GM12878 (cell line): ENCODE measurements at regions not wholly inside any gene's neighbourhood (a gene's known extent, or its start where the extent isn't known, plus 50 kb on each side); places are given as distances from the start of the nearest gene placed in this dataset.

Experiments used
- ATAC-seq: fragments of 200-7000 bp; cut with Tn5 transposase; 3 replicates; pipeline ENCODE4 v1.9.1; 2020; ENCODE audit warnings: mild to moderate bottlenecking, moderate library complexity
- BruUV-seq: library from RNA; stranded (reverse); fragments of 400-500 nt; replicated peaks from 2 replicates; lab custom pipeline; 2021; lab: Mats Ljungman, UMichigan
- CTCF ChIA-PET: fragments of 300-600 bp; sonication (Branson Sonifier 250); formaldehyde crosslinking; extraction: SDS; loops from one replicate; lab custom pipeline; 2021; ENCODE audit warnings: inconsistent platforms; lab: Yijun Ruan, JAX
- POLR2A ChIA-PET: fragments of 350-600 bp; formaldehyde crosslinking; extraction: SDS; loops from one replicate; lab custom pipeline; 2021; ENCODE audit warnings: inconsistent platforms; lab: Charles Lee
- RAD21 ChIA-PET: fragments of 300-600 bp; sonication (Branson Sonifier 250); formaldehyde crosslinking; loops from one replicate; lab custom pipeline; 2023; ENCODE audit warnings: antibody characterized with exemption; ENCODE audit not compliant: unreplicated experiment; lab: Charles Lee
- SMC1A ChIA-PET: fragments of 300-600 bp; sonication (Branson Sonifier 250); formaldehyde crosslinking; loops from one replicate; lab custom pipeline; 2023; ENCODE audit not compliant: unreplicated experiment, uncharacterized antibody; lab: Charles Lee
- DNase-seq: peaks from one replicate; pipeline ENCODE4 v3.0.0-alpha.2; 2011; ENCODE audit warnings: low read depth, low spot score
- FAIRE-seq: peaks from 3 replicates; lab custom pipeline; 2011; peaks lifted over from hg19 to GRCh38; lab: Jason Lieb, UNC
- H2AFZ ChIP-seq: 2 replicates; pipeline ENCODE4 v1.6.0; 2011; ENCODE audit warnings: low read depth, low read length, control low read depth; ENCODE audit not compliant: control insufficient read depth
- H3K27ac ChIP-seq: 2 replicates; pipeline ENCODE4 v1.5.1; 2011; ENCODE audit warnings: control low read depth; ENCODE audit not compliant: control insufficient read depth, insufficient read depth
- H3K27me3 ChIP-seq, 2 experiments: replicated peaks in 1 of 2; 2 replicates each; pipeline versions ENCODE4 v1.6.0 to v1.6.1; 2011; ENCODE audit warnings: low read length in 1 of 2; ENCODE audit not compliant: control insufficient read depth in 2 of 2, insufficient read depth in 2 of 2
- H3K36me3 ChIP-seq, 2 experiments: 2 replicates each; pipeline ENCODE4 v1.5.1; 2011; ENCODE audit warnings: low read length in 1 of 2; ENCODE audit not compliant: control insufficient read depth in 2 of 2, insufficient read depth in 2 of 2
- H3K4me1 ChIP-seq: 2 replicates; pipeline ENCODE4 v1.6.1; 2011; ENCODE audit warnings: mild to moderate bottlenecking, low read length, moderate library complexity, mixed read lengths; ENCODE audit not compliant: control insufficient read depth, insufficient read depth
- H3K4me2 ChIP-seq: 2 replicates; pipeline ENCODE4 v1.6.0; 2011; ENCODE audit warnings: control low read depth; ENCODE audit not compliant: control insufficient read depth, insufficient read depth
- H3K4me3 ChIP-seq: fragments of 200-600 bp; sonication (generic); 2 replicates; pipeline ENCODE4 v1.5.1; 2016
- H3K79me2 ChIP-seq: 2 replicates; pipeline ENCODE4 v1.6.0; 2011; ENCODE audit warnings: low read length; ENCODE audit not compliant: control insufficient read depth, insufficient read depth
- H3K9ac ChIP-seq: 2 replicates; pipeline ENCODE4 v1.8.0; 2011; ENCODE audit warnings: low read length, control low read depth, mixed read lengths; ENCODE audit not compliant: control insufficient read depth, insufficient read depth
- H3K9me3 ChIP-seq: replicated peaks from 3 replicates; pipeline ENCODE4 v1.5.1; 2011; ENCODE audit warnings: mild to moderate bottlenecking, low read length; ENCODE audit not compliant: control insufficient read depth, insufficient read depth
- H4K20me1 ChIP-seq: 2 replicates; pipeline ENCODE4 v1.6.0; 2011; ENCODE audit not compliant: control insufficient read depth, insufficient read depth
- BHLHE40 ChIP-seq, 2 experiments: fragments of 450-650 bp in 1 of 2; IDR thresholded peaks; 2 replicates each; pipeline ENCODE4 v1.6.1; 2011 to 2017; ENCODE audit warnings: low read depth in 2 of 2, borderline replicate concordance in 1 of 2, improper control_type of control experiment in 1 of 2, low read length in 1 of 2, mild to moderate bottlenecking in 1 of 2
- CEBPB ChIP-seq, 2 experiments: fragments of 150-350 bp in 1 of 2; IDR thresholded peaks; 2 replicates each; pipeline ENCODE4 v1.6.1; 2012 to 2014; ENCODE audit warnings: low read depth in 2 of 2, low read length in 2 of 2, borderline replicate concordance in 1 of 2, inconsistent platforms in 1 of 2
- GATAD2B ChIP-seq: fragments of 450-650 bp; conservative IDR thresholded peaks from 2 replicates; pipeline ENCODE4 v1.6.1; 2017; ENCODE audit warnings: low read depth, mild to moderate bottlenecking, moderate library complexity
- MAX ChIP-seq: IDR thresholded peaks from 2 replicates; pipeline ENCODE4 v1.6.1; 2012; ENCODE audit warnings: low read depth, low read length, improper control_type of control experiment
- MYB ChIP-seq: fragments of 150-350 bp; IDR thresholded peaks from 2 replicates; pipeline ENCODE4 v1.6.1; 2014; ENCODE audit warnings: mild to moderate bottlenecking, low read depth, low read length, borderline replicate concordance
- NR2F1 ChIP-seq: fragments of 450-650 bp; conservative IDR thresholded peaks from 2 replicates; pipeline ENCODE4 v1.6.1; 2017; ENCODE audit warnings: mild to moderate bottlenecking
- NRF1 ChIP-seq: conservative IDR thresholded peaks from 2 replicates; pipeline ENCODE4 v1.6.1; 2011; ENCODE audit warnings: mild to moderate bottlenecking, low read depth, low read length, improper control_type of control experiment
- RB1 ChIP-seq: fragments of 450-650 bp; formaldehyde crosslinking; IDR thresholded peaks from 2 replicates; pipeline ENCODE4 v1.6.1; 2017; ENCODE audit warnings: mild to moderate bottlenecking, borderline replicate concordance
- RFX5 ChIP-seq: IDR thresholded peaks from 2 replicates; pipeline ENCODE4 v1.6.1; 2011; ENCODE audit warnings: low read depth, low read length, improper control_type of control experiment
- TCF3 ChIP-seq: IDR thresholded peaks from 2 replicates; pipeline ENCODE4 v1.6.1; 2012; ENCODE audit warnings: low read depth, mild to moderate bottlenecking, low read length, borderline replicate concordance; ENCODE audit not compliant: insufficient read depth
- ZBTB4 ChIP-seq: fragments of 450-650 bp; formaldehyde crosslinking; IDR thresholded peaks from 2 replicates; pipeline ENCODE4 v1.4.0; 2022; ENCODE audit warnings: mild to moderate bottlenecking, moderate library complexity
- WGBS: methylation state at CpG from one replicate; pipeline ENCODE4 v1.1.6; 2016; ENCODE audit warnings: low lambda C conversion rate; ENCODE audit not compliant: insufficient replicate concordance, insufficient coverage; ENCODE audit errors: missing lambda C conversion rate; 5-methylcytosine and 5-hydroxymethylcytosine counted together
- in situ Hi-C: fragments of 300-500 bp; cut with MboI; formaldehyde crosslinking; loops from 9 replicates; pipeline ENCODE4 v1.14.3; 2018; ENCODE audit warnings: mixed read lengths
- intact Hi-C: fragments of 100-400 bp; cut with micrococcal nuclease; formaldehyde crosslinking; loops from one replicate; pipeline ENCODE4 v1.14.2; 2022; ENCODE audit not compliant: unreplicated experiment
- TF ChIP-seq, protein P1 (sequence below): fragments of 150-350 bp; IDR thresholded peaks from 2 replicates; pipeline ENCODE4 v1.6.1; 2016; ENCODE audit warnings: low read depth, low read length

GRCh38 chr4:116839826-116840225 is 245.6 kb downstream of the TRAM1L1 start (continued):
- TF ChIP-seq, protein P1, sequence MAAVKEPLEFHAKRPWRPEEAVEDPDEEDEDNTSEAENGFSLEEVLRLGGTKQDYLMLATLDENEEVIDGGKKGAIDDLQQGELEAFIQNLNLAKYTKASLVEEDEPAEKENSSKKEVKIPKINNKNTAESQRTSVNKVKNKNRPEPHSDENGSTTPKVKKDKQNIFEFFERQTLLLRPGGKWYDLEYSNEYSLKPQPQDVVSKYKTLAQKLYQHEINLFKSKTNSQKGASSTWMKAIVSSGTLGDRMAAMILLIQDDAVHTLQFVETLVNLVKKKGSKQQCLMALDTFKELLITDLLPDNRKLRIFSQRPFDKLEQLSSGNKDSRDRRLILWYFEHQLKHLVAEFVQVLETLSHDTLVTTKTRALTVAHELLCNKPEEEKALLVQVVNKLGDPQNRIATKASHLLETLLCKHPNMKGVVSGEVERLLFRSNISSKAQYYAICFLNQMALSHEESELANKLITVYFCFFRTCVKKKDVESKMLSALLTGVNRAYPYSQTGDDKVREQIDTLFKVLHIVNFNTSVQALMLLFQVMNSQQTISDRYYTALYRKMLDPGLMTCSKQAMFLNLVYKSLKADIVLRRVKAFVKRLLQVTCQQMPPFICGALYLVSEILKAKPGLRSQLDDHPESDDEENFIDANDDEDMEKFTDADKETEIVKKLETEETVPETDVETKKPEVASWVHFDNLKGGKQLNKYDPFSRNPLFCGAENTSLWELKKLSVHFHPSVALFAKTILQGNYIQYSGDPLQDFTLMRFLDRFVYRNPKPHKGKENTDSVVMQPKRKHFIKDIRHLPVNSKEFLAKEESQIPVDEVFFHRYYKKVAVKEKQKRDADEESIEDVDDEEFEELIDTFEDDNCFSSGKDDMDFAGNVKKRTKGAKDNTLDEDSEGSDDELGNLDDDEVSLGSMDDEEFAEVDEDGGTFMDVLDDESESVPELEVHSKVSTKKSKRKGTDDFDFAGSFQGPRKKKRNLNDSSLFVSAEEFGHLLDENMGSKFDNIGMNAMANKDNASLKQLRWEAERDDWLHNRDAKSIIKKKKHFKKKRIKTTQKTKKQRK = no peak
- no peak for TF ChIP-seq BHLHE40 (IDR thresholded peaks at IDR 0.05; ENCODE audit: borderline replicate concordance in 1 of 2, low read depth in 2 of 2, low read length in 1 of 2)

DNA sequence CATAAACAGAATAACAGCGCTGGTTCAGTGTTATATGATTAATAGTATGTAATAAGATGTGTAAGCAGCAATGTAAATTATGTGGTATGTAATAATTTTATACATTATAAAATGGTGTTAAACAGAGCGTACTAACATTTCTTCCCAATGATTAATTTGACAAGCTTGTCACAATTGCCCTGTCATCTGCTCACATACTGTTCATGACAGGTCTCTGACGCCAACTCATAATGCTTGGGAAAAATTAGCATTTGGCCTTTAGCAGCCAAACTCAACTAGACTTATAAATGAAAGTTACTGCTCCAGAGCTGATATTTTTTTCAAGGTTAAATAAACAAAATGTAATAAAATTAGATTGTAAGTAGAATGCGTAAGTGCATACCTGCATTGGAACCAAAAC is 246.8 kb downstream of the TRAM1L1 start:
- RAD21 ChIA-PET = no interaction called here
- FAIRE-seq (no peak), DNase-seq (no peak), ATAC-seq (no peak)
- Histone ChIP-seq H2AFZ (no peak overlapping the region), H4K20me1 (no peaks in the 10 kb centered on the region), H3K4me1 (no peaks in the 10 kb centered on the region), H3K27me3 (no peaks in the 10 kb centered on the region), H3K9me3 (no peaks in the 10 kb centered on the region), H3K4me2 (no peak overlapping the region), H3K36me3 (no peaks in the 10 kb centered on the region), H3K4me3 (no peak overlapping the region), H3K9ac (no peak overlapping the region), H3K27ac (no peak overlapping the region), H3K79me2 (no peaks in the 10 kb centered on the region)
- POLR2A ChIA-PET = no interaction called here
- intact Hi-C loops (no loop called here), in situ Hi-C loops (no loop called here)
- CTCF ChIA-PET = interaction anchor here (0.6 kb wide), 1 partner anchor 254 kb away, joined by 3 read pairs; no protein-coding TSS in a partner anchor
- SMC1A ChIA-PET = interaction anchor here (0.6 kb wide), 1 partner anchor 24 kb away, joined by 3 read pairs; no protein-coding TSS in a partner anchor
- 24% methylated on average over 4 of the region's 4 CpGs for WGBS
- BruUV-seq = no TSS peak
- TF ChIP-seq NRF1 (no peak), RB1 (no peak), NR2F1 (no peak), GATAD2B (no peak), RFX5 (no peak), MYB (no peak), TCF3 (no peak), MAX (no peak), CEBPB (IDR thresholded peaks at IDR 0.05; ENCODE audit: borderline replicate concordance in 1 of 2, low read depth in 2 of 2, low read length in 2 of 2) (no peak), ZBTB4 (CRISPR knock-in tag) (no peak)
